T-cell (primary cell): ENCODE measurements at regions not wholly inside any gene's neighbourhood (a gene's known extent, or its start where the extent isn't known, plus 50 kb on each side); places are given as distances from the start of the nearest gene placed in this dataset.

Experiments used
- ATAC-seq, 4 experiments: fragments of 200-7000 bp in 3 of 4; fragments of 150-1000 bp in 1 of 4; cut with Tn5 transposase; replicated peaks in 1 of 4; 1 replicate in 3 of 4; 2 replicates in 1 of 4; pipeline ENCODE4 v1.10.0; 2021; ENCODE audit warnings: moderate library complexity in 3 of 4, mild to moderate bottlenecking in 2 of 4, moderate number of reproducible peaks in 1 of 4
- CTCF ChIA-PET, 2 donors: fragments of 300-600 bp; sonication (Branson Sonifier 250); formaldehyde crosslinking; loops; one replicate each; lab custom pipeline; 2022; ENCODE audit warnings: antibody characterized with exemption in 2 of 2; lab: Charles Lee
- POLR2A ChIA-PET, 2 donors: fragments of 300-600 bp; sonication (Branson Sonifier 250); formaldehyde crosslinking; loops; one replicate each; lab custom pipeline; 2022; ENCODE audit warnings: antibody characterized with exemption in 2 of 2; lab: Charles Lee
- DNase-seq, 35 experiments: peaks; one replicate each; pipeline versions ENCODE4 v3.0.0 to v3.0.0-alpha.2; 2013 to 2023
- H3K27ac ChIP-seq: one replicate; pipeline ENCODE4 v1.5.1; 2013; ENCODE audit warnings: low read length
- H3K27me3 ChIP-seq, 2 experiments: replicated peaks in 1 of 2; 1 replicate in 1 of 2; 2 replicates in 1 of 2; pipeline versions ENCODE4 v1.6.1 to v1.7.0; 2013; ENCODE audit warnings: low read length in 1 of 2, mixed read lengths in 1 of 2; ENCODE audit not compliant: control insufficient read depth in 2 of 2, insufficient read depth in 2 of 2; ENCODE audit errors: extremely low read depth in 1 of 2
- H3K36me3 ChIP-seq, 2 donors: 1 replicate in 1 of 2; 2 replicates in 1 of 2; pipeline versions ENCODE4 v1.6.1 to v1.7.0; 2013; ENCODE audit warnings: low read length in 1 of 2; ENCODE audit not compliant: control insufficient read depth in 2 of 2, insufficient read depth in 1 of 2; ENCODE audit errors: extremely low read depth in 1 of 2
- H3K4me1 ChIP-seq, 2 experiments: 1 replicate in 1 of 2; 2 replicates in 1 of 2; pipeline versions ENCODE4 v1.6.1 to v1.7.0; 2013; ENCODE audit warnings: low read length in 2 of 2, mixed read lengths in 1 of 2; ENCODE audit not compliant: insufficient read depth in 2 of 2, control insufficient read depth in 1 of 2; ENCODE audit errors: extremely low read depth in 1 of 2
- H3K4me3 ChIP-seq, 2 donors: 1 replicate in 1 of 2; 2 replicates in 1 of 2; pipeline versions ENCODE4 v1.5.1 to v1.7.0; 2013; ENCODE audit warnings: mild to moderate bottlenecking in 2 of 2, low read length in 1 of 2, moderate library complexity in 1 of 2; ENCODE audit not compliant: control insufficient read depth in 1 of 2; ENCODE audit errors: extremely low read depth in 1 of 2
- H3K9me3 ChIP-seq: 2 replicates; pipeline ENCODE4 v1.7.0; 2013
- H3K27ac Mint-ChIP-seq, 2 donors: one replicate each; pipeline ENCODE4 v1.8.0; 2020 to 2021; ENCODE audit warnings: mild to moderate bottlenecking in 2 of 2, mixed read lengths in 2 of 2
- H3K27me3 Mint-ChIP-seq, 2 donors: one replicate each; pipeline ENCODE4 v1.8.0; 2021 to 2022; ENCODE audit warnings: mixed read lengths in 2 of 2
- H3K36me3 Mint-ChIP-seq: one replicate; pipeline ENCODE4 v1.8.0; 2021; ENCODE audit warnings: mixed read lengths
- H3K4me1 Mint-ChIP-seq, 3 donors: one replicate each; pipeline ENCODE4 v1.8.0; 2020 to 2022; ENCODE audit warnings: mixed read lengths in 3 of 3, mild to moderate bottlenecking in 1 of 3
- H3K4me3 Mint-ChIP-seq, 3 donors: one replicate each; pipeline ENCODE4 v1.8.0; 2020 to 2022; ENCODE audit warnings: mild to moderate bottlenecking in 3 of 3, mixed read lengths in 3 of 3, moderate library complexity in 3 of 3
- H3K9me3 Mint-ChIP-seq, 3 donors: one replicate each; pipeline ENCODE4 v1.8.0; 2020 to 2022; ENCODE audit warnings: mixed read lengths in 3 of 3
- WGBS: methylation state at CpG from one replicate; pipeline ENCODE4 v1.1.5; 2013; ENCODE audit warnings: missing lambda C conversion rate; ENCODE audit not compliant: insufficient coverage; 5-methylcytosine and 5-hydroxymethylcytosine counted together

GRCh38 chr5:143741421-143741820 lies 70.5 kb upstream of the HMHB1 start:
- Histone ChIP-seq H3K4me1 (no peaks in the 10 kb centered on the region), H3K4me3 (no peak overlapping the region), H3K27me3 (no peaks in the 10 kb centered on the region), H3K36me3 (no peaks in the 10 kb centered on the region), H3K27ac (no peak overlapping the region), H3K9me3 (no peaks in the 10 kb centered on the region)
- Mint-ChIP-seq H3K9me3 (no peaks in the 10 kb centered on the region), H3K36me3 (no peaks in the 10 kb centered on the region), H3K4me3 (no peak overlapping the region), H3K4me1 (peaks cover 6 to 9% (median 9%) of the 10 kb centered on the region in 3 donors), H3K27me3 (peaks cover 0 to 4% of the 10 kb centered on the region in 2 donors), H3K27ac (no peak overlapping the region)
- no peak for DNase-seq
- WGBS: 78% methylated on average over 1 of the region's 4 CpGs
- ChIA-PET CTCF (no interaction called here), POLR2A (interaction anchor here in 1 of 2 donors (0.7 kb wide), 1 partner anchor 17 kb away, joined by 4 read pairs; no protein-coding TSS in a partner anchor)
- no peak for ATAC-seq

GRCh38 chr5:143740956-143741355 lies 71.0 kb upstream of the HMHB1 start:
- H3K4me1 ChIP-seq: no peaks in the 10 kb centered on the region
- Mint-ChIP-seq H3K27ac (no peak overlapping the region), H3K4me1 (peaks cover 6 to 9% (median 9%) of the 10 kb centered on the region in 3 donors), H3K27me3 (peaks cover 0 to 4% of the 10 kb centered on the region in 2 donors), H3K4me3 (no peak overlapping the region), H3K36me3 (no peaks in the 10 kb centered on the region), H3K9me3 (no peaks in the 10 kb centered on the region)
- H3K4me3 ChIP-seq: no peak overlapping the region
- no peak overlapping the region for H3K27ac ChIP-seq
- DNase-seq (no peak), ATAC-seq (no peak)
- H3K36me3 ChIP-seq: no peaks in the 10 kb centered on the region
- H3K9me3 ChIP-seq: no peaks in the 10 kb centered on the region
- POLR2A ChIA-PET: interaction anchor here in 1 of 2 donors (0.7 kb wide), 1 partner anchor 18 kb away, joined by 4 read pairs; no protein-coding TSS in a partner anchor
- CTCF ChIA-PET: no interaction called here
- WGBS: no CpG with 5 or more reads among the region's 1 CpG
- H3K27me3 ChIP-seq: no peaks in the 10 kb centered on the region

- Histone ChIP-seq H3K4me3 (no peak overlapping the region), H3K27ac (no peak overlapping the region), H3K4me1 (no peaks in the 10 kb centered on the region), H3K27me3 (no peaks in the 10 kb centered on the region), H3K9me3 (no peaks in the 10 kb centered on the region), H3K36me3 (no peaks in the 10 kb centered on the region)
- Mint-ChIP-seq H3K27ac (no peak overlapping the region), H3K36me3 (no peaks in the 10 kb centered on the region), H3K4me3 (no peak overlapping the region), H3K9me3 (no peaks in the 10 kb centered on the region), H3K27me3 (peaks cover 0 to 4% of the 10 kb centered on the region in 2 donors), H3K4me1 (peaks cover 6 to 9% (median 9%) of the 10 kb centered on the region in 3 donors)
- no peak for ATAC-seq
- POLR2A ChIA-PET: no interaction called here
- DNase-seq: no peak
- CTCF ChIA-PET: interaction anchor here in 1 of 2 donors (0.5 kb wide), 1 partner anchor 1860 kb away, joined by 3 read pairs; no protein-coding TSS in a partner anchor
- WGBS: no CpG with 5 or more reads among the region's 1 CpG
Measured at GRCh38 chr5:143739746-143740145, 72.2 kb upstream of the HMHB1 start.

GRCh38 chr5:143738417-143739401 lies 73.3 kb upstream of the HMHB1 start:
- ChIA-PET CTCF (no interaction called here), POLR2A (no interaction called here)
- H3K36me3 ChIP-seq: no peaks in the 10 kb centered on the region
- no peaks in the 10 kb centered on the region for H3K36me3 Mint-ChIP-seq
- H3K27me3 ChIP-seq: no peaks in the 10 kb centered on the region
- no peak overlapping the region for H3K27ac Mint-ChIP-seq
- H3K4me1 ChIP-seq: no peaks in the 10 kb centered on the region
- H3K27ac ChIP-seq: no peak overlapping the region
- H3K4me1 Mint-ChIP-seq: peaks cover 6 to 9% (median 9%) of the 10 kb centered on the region in 3 donors
- H3K9me3 ChIP-seq: no peaks in the 10 kb centered on the region
- H3K27me3 Mint-ChIP-seq: peaks cover 0 to under 1% of the 10 kb centered on the region in 2 donors
- ATAC-seq (no peak), DNase-seq (no peak)
- no peaks in the 10 kb centered on the region for H3K9me3 Mint-ChIP-seq
- no CpG with 5 or more reads among the region's 2 CpGs for WGBS
- H3K4me3 ChIP-seq: no peak overlapping the region
- no peak overlapping the region for H3K4me3 Mint-ChIP-seq

GRCh38 chr5:143737062-143737461 lies 74.9 kb upstream of the HMHB1 start:
- ChIA-PET POLR2A (no interaction called here), CTCF (interaction anchor here in 1 of 2 donors (0.8 kb wide), 1 partner anchor 454 kb away, joined by 3 read pairs; no protein-coding TSS in a partner anchor)
- peaks cover 6 to 9% (median 9%) of the 10 kb centered on the region in 3 donors for H3K4me1 Mint-ChIP-seq
- ATAC-seq (no peak), DNase-seq (no peak)
- no peaks in the 10 kb centered on the region for H3K36me3 Mint-ChIP-seq
- H3K36me3 ChIP-seq: no peaks in the 10 kb centered on the region
- WGBS: no CpG with 5 or more reads among the region's 3 CpGs
- H3K9me3 Mint-ChIP-seq: no peaks in the 10 kb centered on the region
- no peak overlapping the region for H3K4me3 Mint-ChIP-seq
- no peak overlapping the region for H3K27ac Mint-ChIP-seq
- H3K27me3 Mint-ChIP-seq: peaks cover 0 to 3% of the 10 kb centered on the region in 2 donors
- no peak overlapping the region for H3K27ac ChIP-seq
- H3K9me3 ChIP-seq: no peaks in the 10 kb centered on the region
- no peaks in the 10 kb centered on the region for H3K27me3 ChIP-seq
- no peak overlapping the region for H3K4me3 ChIP-seq
- no peaks in the 10 kb centered on the region for H3K4me1 ChIP-seq

GRCh38 chr5:143734456-143734780 lies 77.5 kb upstream of the HMHB1 start:
- Mint-ChIP-seq H3K4me3 (no peak overlapping the region), H3K4me1 (no peaks in the 10 kb centered on the region), H3K36me3 (no peaks in the 10 kb centered on the region), H3K27ac (no peak overlapping the region), H3K9me3 (no peaks in the 10 kb centered on the region), H3K27me3 (peaks cover 0 to 13% of the 10 kb centered on the region in 2 donors)
- no peak for DNase-seq
- ChIA-PET CTCF (interaction anchor here in 1 of 2 donors (0.6 kb wide), 1 partner anchor 103 kb away, joined by 3 read pairs; no protein-coding TSS in a partner anchor), POLR2A (no interaction called here)
- Histone ChIP-seq H3K27ac (no peak overlapping the region), H3K9me3 (no peaks in the 10 kb centered on the region), H3K27me3 (no peaks in the 10 kb centered on the region), H3K4me1 (no peaks in the 10 kb centered on the region), H3K36me3 (no peaks in the 10 kb centered on the region), H3K4me3 (no peak overlapping the region)
- no peak for ATAC-seq
- WGBS: 100% methylated on average over 1 of the region's 3 CpGs
